ENCODE measurements at regions not wholly inside any gene's neighbourhood (a gene's known extent, or its start where the extent isn't known, plus 50 kb on each side); places are given as distances from the start of the nearest gene placed in this dataset.

GRCh38 chr2:159855557-159856061 lies 57.6 kb upstream of the CD302 start:
- TF ChIP-seq CTCF (conservative IDR thresholded peaks at IDR 0.05; ENCODE audit: low read length) (no peak), EZH2phosphoT487 (IDR thresholded peaks at IDR 0.05; ENCODE audit: borderline replicate concordance) (no peak)

All from Loucy (cell line).